Gastrocnemius medialis (tissue), 4 donors: ENCODE measurements at regions not wholly inside any gene's neighbourhood (a gene's known extent, or its start where the extent isn't known, plus 50 kb on each side); places are given as distances from the start of the nearest gene placed in this dataset.

Experiments used
- ATAC-seq, 2 donors: fragments of 150-250 bp; one replicate each; pipeline ENCODE4 v1.9.1; 2016
- DNase-seq, 2 donors: peaks; one replicate each; pipeline ENCODE4 v3.0.0-alpha.2; 2019
- H3K27ac ChIP-seq, 4 donors: fragments of 200-600 bp; sonication (generic); 1 replicate in 1 of 4; 2 replicates in 3 of 4; pipeline ENCODE4 v1.5.1; 2016 to 2018; ENCODE audit warnings: mild to moderate bottlenecking in 2 of 4, moderate library complexity in 1 of 4
- H3K27me3 ChIP-seq, 3 donors: fragments of 200-600 bp; sonication (generic) in 2 of 3; 1 replicate in 1 of 3; 2 replicates in 2 of 3; pipeline versions ENCODE4 v1.5.1 to v1.6.0; 2016 to 2019; ENCODE audit warnings: mild to moderate bottlenecking in 1 of 3, moderate library complexity in 1 of 3
- H3K36me3 ChIP-seq, 2 donors: fragments of 200-600 bp; sonication (generic) in 1 of 2; one replicate each; pipeline ENCODE4 v1.5.1; 2017 to 2018
- H3K4me1 ChIP-seq, 2 donors: fragments of 200-600 bp; sonication (generic) in 1 of 2; one replicate each; pipeline ENCODE4 v1.5.1; 2016 to 2017; ENCODE audit warnings: mild to moderate bottlenecking in 2 of 2
- H3K4me3 ChIP-seq, 4 donors: fragments of 200-600 bp; sonication (generic) in 3 of 4; 1 replicate in 1 of 4; 2 replicates in 3 of 4; pipeline ENCODE4 v1.5.1; 2016 to 2019; ENCODE audit warnings: mild to moderate bottlenecking in 2 of 4
- H3K9me3 ChIP-seq, 3 donors: fragments of 200-600 bp; sonication (generic) in 2 of 3; 1 replicate in 1 of 3; 2 replicates in 2 of 3; pipeline ENCODE4 v1.5.1; 2016 to 2019
- CTCF ChIP-seq, 5 experiments: fragments of 450-650 bp in 3 of 5; fragments of 200-600 bp in 2 of 5; sonication (generic) in 2 of 5; IDR thresholded peaks in 4 of 5; conservative IDR thresholded peaks in 1 of 5; 1 replicate in 4 of 5; 2 replicates in 1 of 5; pipeline ENCODE4 v1.5.1; 2016 to 2019; ENCODE audit warnings: antibody characterized with exemption in 5 of 5, mild to moderate bottlenecking in 3 of 5, moderate library complexity in 3 of 5
- POLR2A ChIP-seq, 2 donors: fragments of 450-650 bp; IDR thresholded peaks; one replicate each; pipeline ENCODE4 v1.6.1; 2017; ENCODE audit warnings: antibody characterized with exemption in 2 of 2, mild to moderate bottlenecking in 2 of 2, moderate library complexity in 2 of 2
- in situ Hi-C, 4 donors: fragments of 200-750 bp; cut with MboI; loops; one replicate each; pipeline versions ENCODE4 v1.15.0 to v1.8.0; 2017; ENCODE audit warnings: low sequenced_read_pairs in 4 of 4
- intact Hi-C: fragments of 100-400 bp; cut with DNase I; formaldehyde crosslinking; loops from one replicate; pipeline ENCODE4 v1.15.1; 2023; ENCODE audit warnings: low total_unique reads

GRCh38 chr5:100423330-100423729, 111.8 kb upstream of the FAM174A start:
- no peak for ATAC-seq
- intact Hi-C loops = no loop called here
- Histone ChIP-seq H3K9me3 (no peaks in the 10 kb centered on the region), H3K4me3 (no peak overlapping the region), H3K27me3 (no peaks in the 10 kb centered on the region), H3K36me3 (no peaks in the 10 kb centered on the region), H3K27ac (no peak overlapping the region), H3K4me1 (no peaks in the 10 kb centered on the region)
- in situ Hi-C loops = no loop called here
- no peak for TF ChIP-seq CTCF (IDR thresholded peaks at IDR 0.05 in 4 of 5, conservative IDR thresholded peaks at IDR 0.05 in 1 of 5)
- no peak for TF ChIP-seq POLR2A (IDR thresholded peaks at IDR 0.05)
- no peak for DNase-seq

DNA sequence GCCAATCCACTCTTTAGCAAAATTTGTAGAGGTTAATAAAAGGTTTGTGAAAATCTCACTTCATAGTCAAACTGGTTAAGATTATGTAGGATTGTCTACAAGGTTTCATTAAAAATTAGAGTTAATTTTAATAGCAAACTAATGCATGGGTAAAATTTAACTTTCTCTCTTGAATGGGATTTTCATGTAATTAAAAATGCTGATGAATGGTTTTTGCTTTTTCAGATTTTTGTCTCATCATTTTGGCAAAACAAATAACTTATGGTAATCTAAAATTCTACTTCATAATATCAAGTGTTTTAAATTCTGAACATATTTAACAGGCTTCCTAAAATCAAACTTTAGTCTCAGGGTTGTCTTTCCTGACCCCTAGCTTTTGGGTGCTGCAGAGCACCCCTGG, 113.8 kb upstream of the FAM174A start:
- no peaks in the 10 kb centered on the region for H3K36me3 ChIP-seq
- ATAC-seq (no peak), DNase-seq (no peak)
- H3K9me3 ChIP-seq = no peaks in the 10 kb centered on the region
- H3K4me1 ChIP-seq = no peaks in the 10 kb centered on the region
- no peaks in the 10 kb centered on the region for H3K27me3 ChIP-seq
- in situ Hi-C loops = no loop called here
- intact Hi-C loops = no loop called here
- no peak for TF ChIP-seq POLR2A (IDR thresholded peaks at IDR 0.05)
- no peak for TF ChIP-seq CTCF (IDR thresholded peaks at IDR 0.05 in 4 of 5, conservative IDR thresholded peaks at IDR 0.05 in 1 of 5)
- H3K4me3 ChIP-seq = no peak overlapping the region
- no peak overlapping the region for H3K27ac ChIP-seq

GRCh38 chr5:100418231-100418630, 116.9 kb upstream of the FAM174A start:
- Histone ChIP-seq H3K4me3 (no peak overlapping the region), H3K36me3 (no peaks in the 10 kb centered on the region), H3K27ac (no peak overlapping the region), H3K4me1 (no peaks in the 10 kb centered on the region), H3K27me3 (no peaks in the 10 kb centered on the region), H3K9me3 (no peaks in the 10 kb centered on the region)
- intact Hi-C loops = no loop called here
- ATAC-seq (no peak), DNase-seq (no peak)
- no peak for TF ChIP-seq POLR2A (IDR thresholded peaks at IDR 0.05)
- TF ChIP-seq CTCF (IDR thresholded peaks at IDR 0.05 in 4 of 5, conservative IDR thresholded peaks at IDR 0.05 in 1 of 5) = no peak
- in situ Hi-C loops = no loop called here

DNA sequence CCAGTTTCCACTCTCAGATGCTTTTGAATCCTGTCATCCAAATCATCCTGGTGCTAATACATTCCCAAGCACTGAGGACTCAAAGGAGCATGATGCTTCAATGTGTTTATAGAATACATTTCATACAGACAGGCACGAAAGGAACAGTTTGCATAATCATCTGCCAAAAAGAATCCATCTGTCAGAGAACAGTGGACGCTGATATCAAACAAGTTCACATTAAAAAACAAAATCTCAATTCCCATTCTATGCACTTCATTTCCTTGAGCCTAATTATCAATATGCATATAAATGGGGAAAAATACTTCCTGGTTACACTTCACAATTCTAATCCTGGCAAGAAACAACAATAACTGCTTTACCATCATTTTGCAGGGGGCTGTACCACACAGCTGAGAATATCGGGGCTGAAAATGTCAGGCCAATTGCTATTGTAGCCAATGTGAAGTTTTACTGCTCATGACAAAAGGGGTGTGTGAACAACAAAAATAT, 125.5 kb upstream of the FAM174A start:
- Histone ChIP-seq H3K27me3 (no peaks in the 10 kb centered on the region), H3K27ac (no peak overlapping the region), H3K4me3 (no peak overlapping the region), H3K9me3 (no peaks in the 10 kb centered on the region), H3K4me1 (no peaks in the 10 kb centered on the region), H3K36me3 (no peaks in the 10 kb centered on the region)
- DNase-seq (no peak), ATAC-seq (no peak)
- TF ChIP-seq POLR2A (IDR thresholded peaks at IDR 0.05) (no peak), CTCF (IDR thresholded peaks at IDR 0.05 in 4 of 5, conservative IDR thresholded peaks at IDR 0.05 in 1 of 5) (no peak)
- in situ Hi-C loops = no loop called here
- intact Hi-C loops = no loop called here

DNA sequence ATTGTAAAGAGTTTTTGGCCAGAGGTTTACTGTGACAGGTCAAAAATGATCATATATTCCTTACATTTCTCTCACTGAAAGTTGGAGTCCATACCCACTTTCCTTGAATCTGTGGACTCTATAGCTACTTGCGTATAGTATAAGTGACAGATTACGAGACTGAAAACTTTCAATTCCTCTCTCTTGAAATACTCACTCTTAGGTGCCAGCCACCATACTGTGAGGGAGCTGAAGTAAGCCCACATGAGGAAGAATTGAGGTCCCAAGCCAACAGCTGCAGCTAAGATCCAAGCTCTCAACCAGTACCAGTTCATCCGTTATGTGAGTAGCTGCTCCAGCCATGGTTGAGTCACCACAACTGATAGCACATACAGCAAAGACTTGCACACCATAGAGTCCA, 128.1 kb upstream of the FAM174A start:
- no peak overlapping the region for H3K27ac ChIP-seq
- no peak overlapping the region for H3K4me3 ChIP-seq
- in situ Hi-C loops (no loop called here), intact Hi-C loops (no loop called here)
- ATAC-seq (no peak), DNase-seq (no peak)
- no peaks in the 10 kb centered on the region for H3K9me3 ChIP-seq
- TF ChIP-seq CTCF (IDR thresholded peaks at IDR 0.05 in 4 of 5, conservative IDR thresholded peaks at IDR 0.05 in 1 of 5) (no peak), POLR2A (IDR thresholded peaks at IDR 0.05) (no peak)
- no peaks in the 10 kb centered on the region for H3K4me1 ChIP-seq
- H3K27me3 ChIP-seq = no peaks in the 10 kb centered on the region
- no peaks in the 10 kb centered on the region for H3K36me3 ChIP-seq
